HEK293 (cell line): ENCODE measurements at regions not wholly inside any gene's neighbourhood (a gene's known extent, or its start where the extent isn't known, plus 50 kb on each side); places are given as distances from the start of the nearest gene placed in this dataset.

ENCODE experiments used
- ZBTB1 ChIP-seq: fragments of 450-650 bp; formaldehyde crosslinking; IDR thresholded peaks from 2 replicates; pipeline ENCODE4 v1.5.1; 2016; ENCODE audit warnings: missing biosample characterization, missing genetic modification characterization
- ZBTB17 ChIP-seq: fragments of 450-650 bp; formaldehyde crosslinking; IDR thresholded peaks from 2 replicates; pipeline ENCODE4 v1.5.1; 2016; ENCODE audit warnings: missing biosample characterization, missing genetic modification characterization
- ZNF112 ChIP-seq: fragments of 450-650 bp; formaldehyde crosslinking; IDR thresholded peaks from 2 replicates; pipeline ENCODE4 v1.5.0; 2017; ENCODE audit warnings: missing biosample characterization, missing genetic modification characterization
- ZNF138 ChIP-seq: fragments of 450-650 bp; formaldehyde crosslinking; IDR thresholded peaks from 2 replicates; pipeline ENCODE4 v1.5.1; 2016; ENCODE audit warnings: missing biosample characterization, missing genetic modification characterization, borderline replicate concordance
- ZNF140 ChIP-seq: fragments of 450-650 bp; formaldehyde crosslinking; IDR thresholded peaks from 2 replicates; pipeline ENCODE4 v1.5.1; 2016; ENCODE audit warnings: missing biosample characterization, missing genetic modification characterization
- ZNF184 ChIP-seq: fragments of 450-650 bp; IDR thresholded peaks from 2 replicates; pipeline ENCODE4 v1.5.1; 2018; ENCODE audit warnings: missing biosample characterization, mild to moderate bottlenecking, missing genetic modification characterization
- ZNF423 ChIP-seq: fragments of 450-650 bp; formaldehyde crosslinking; IDR thresholded peaks from 2 replicates; pipeline ENCODE4 v1.5.1; 2016; ENCODE audit warnings: missing biosample characterization, missing genetic modification characterization
- ZNF629 ChIP-seq: fragments of 450-650 bp; formaldehyde crosslinking; IDR thresholded peaks from 2 replicates; pipeline ENCODE4 v1.5.1; 2017; ENCODE audit warnings: missing biosample characterization, missing genetic modification characterization
- TF ChIP-seq, protein P1 (sequence below): fragments of 450-650 bp; formaldehyde crosslinking; optimal IDR thresholded peaks from 2 replicates; pipeline ENCODE3; 2016; ENCODE audit warnings: missing biosample characterization, mild to moderate bottlenecking, missing genetic modification characterization
- TF ChIP-seq, protein P2 (sequence below): fragments of 450-650 bp; formaldehyde crosslinking; IDR thresholded peaks from 2 replicates; pipeline ENCODE4 v1.5.1; 2016; ENCODE audit warnings: missing biosample characterization, missing genetic modification characterization

DNA sequence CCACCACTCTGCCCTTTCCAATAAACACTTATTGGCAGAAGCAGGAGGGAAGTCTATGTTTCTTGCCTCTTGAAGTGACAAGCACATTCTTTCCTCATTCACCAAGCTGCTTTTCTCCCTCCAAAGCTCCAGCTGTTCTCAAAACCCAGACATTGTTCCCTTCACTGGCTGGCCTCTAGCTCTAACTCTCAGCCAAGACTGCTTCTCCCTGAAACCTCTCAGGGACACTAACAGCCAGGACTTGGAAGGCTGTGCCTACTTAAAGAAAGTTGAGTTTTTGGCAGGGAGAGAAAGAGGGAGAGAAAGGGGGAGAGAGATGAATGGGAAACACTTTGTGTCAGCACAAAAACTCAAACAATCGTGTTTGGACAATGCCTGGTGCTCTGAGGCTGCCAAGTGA, 99.5 kb downstream of the COX18 start:
- TF ChIP-seq ZNF629 (tag by site-specific recombination) = no peak
- TF ChIP-seq ZBTB1 (tag by site-specific recombination) = no peak
- TF ChIP-seq, protein P1, sequence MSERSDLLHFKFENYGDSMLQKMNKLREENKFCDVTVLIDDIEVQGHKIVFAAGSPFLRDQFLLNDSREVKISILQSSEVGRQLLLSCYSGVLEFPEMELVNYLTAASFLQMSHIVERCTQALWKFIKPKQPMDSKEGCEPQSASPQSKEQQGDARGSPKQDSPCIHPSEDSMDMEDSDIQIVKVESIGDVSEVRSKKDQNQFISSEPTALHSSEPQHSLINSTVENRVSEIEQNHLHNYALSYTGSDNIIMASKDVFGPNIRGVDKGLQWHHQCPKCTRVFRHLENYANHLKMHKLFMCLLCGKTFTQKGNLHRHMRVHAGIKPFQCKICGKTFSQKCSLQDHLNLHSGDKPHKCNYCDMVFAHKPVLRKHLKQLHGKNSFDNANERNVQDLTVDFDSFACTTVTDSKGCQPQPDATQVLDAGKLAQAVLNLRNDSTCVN = no peak
- TF ChIP-seq, protein P2, sequence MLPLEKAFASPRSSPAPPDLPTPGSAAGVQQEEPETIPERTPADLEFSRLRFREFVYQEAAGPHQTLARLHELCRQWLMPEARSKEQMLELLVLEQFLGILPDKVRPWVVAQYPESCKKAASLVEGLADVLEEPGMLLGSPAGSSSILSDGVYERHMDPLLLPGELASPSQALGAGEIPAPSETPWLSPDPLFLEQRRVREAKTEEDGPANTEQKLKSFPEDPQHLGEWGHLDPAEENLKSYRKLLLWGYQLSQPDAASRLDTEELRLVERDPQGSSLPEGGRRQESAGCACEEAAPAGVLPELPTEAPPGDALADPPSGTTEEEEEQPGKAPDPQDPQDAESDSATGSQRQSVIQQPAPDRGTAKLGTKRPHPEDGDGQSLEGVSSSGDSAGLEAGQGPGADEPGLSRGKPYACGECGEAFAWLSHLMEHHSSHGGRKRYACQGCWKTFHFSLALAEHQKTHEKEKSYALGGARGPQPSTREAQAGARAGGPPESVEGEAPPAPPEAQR = no peak
- no peak for TF ChIP-seq ZNF138 (tag by site-specific recombination)
- no peak for TF ChIP-seq ZBTB17 (tag by site-specific recombination)
- no peak for TF ChIP-seq ZNF423 (tag by site-specific recombination)
- no peak for TF ChIP-seq ZNF184 (tag by site-specific recombination)
- TF ChIP-seq ZNF112 (tag by site-specific recombination) = no peak
- no peak for TF ChIP-seq ZNF140 (tag by site-specific recombination)
